GM12864 (cell line): ENCODE measurements at regions not wholly inside any gene's neighbourhood (a gene's known extent, or its start where the extent isn't known, plus 50 kb on each side); places are given as distances from the start of the nearest gene placed in this dataset.
"Not testable (repeated sequence)": the region's sequence is repeated elsewhere in the genome, so short reads cannot be mapped to it uniquely, and the experiment has no call there.

Experiments
- DNase-seq: peaks from one replicate; pipeline ENCODE4 v3.0.0-alpha.2; 2011; ENCODE audit warnings: low read depth
- H3K4me3 ChIP-seq: 2 replicates; pipeline ENCODE4 v1.5.1; 2011; ENCODE audit warnings: mild to moderate bottlenecking, low read depth, low read length, control low read depth
- CTCF ChIP-seq: IDR thresholded peaks from 2 replicates; pipeline ENCODE4 v1.5.1; 2011; ENCODE audit warnings: low read depth, mild to moderate bottlenecking, moderate library complexity, low read length, control low read depth, inconsistent platforms; ENCODE audit errors: missing control alignments

GRCh38 chr12:91249518-91250272, 67.1 kb upstream of the DCN start:
- no peak for TF ChIP-seq CTCF
- no peak for DNase-seq
- no peak overlapping the region for H3K4me3 ChIP-seq

- H3K4me3 ChIP-seq: no peak overlapping the region
- TF ChIP-seq CTCF: no peak
- DNase-seq: no peak
Observed at GRCh38 chr12:91249054-91249453, 66.4 kb upstream of the DCN start.

- DNase-seq, H3K4me3 ChIP-seq: not testable (repeated sequence)
Observed at GRCh38 chr12:91243177-91243576, 60.6 kb upstream of the DCN start.

GRCh38 chr12:91241756-91242155, 59.1 kb upstream of the DCN start:
- H3K4me3 ChIP-seq: no peak overlapping the region
- DNase-seq: no peak
- no peak for TF ChIP-seq CTCF

- DNase-seq: no peak
- no peak overlapping the region for H3K4me3 ChIP-seq
- no peak for TF ChIP-seq CTCF
Observed at GRCh38 chr12:91240386-91241095, 57.9 kb upstream of the DCN start.

- no peak for TF ChIP-seq CTCF
- no peak overlapping the region for H3K4me3 ChIP-seq
- no peak for DNase-seq
Observed at GRCh38 chr12:91239481-91239880, 56.9 kb upstream of the DCN start.
